DMS79 treated with DMSO at 0.1 percent for 48 hours (cell line): ENCODE measurements at regions not wholly inside any gene's neighbourhood (a gene's known extent, or its start where the extent isn't known, plus 50 kb on each side); places are given as distances from the start of the nearest gene placed in this dataset.

ENCODE experiments used
- DNase-seq: peaks from one replicate; lab custom pipeline; 2025; lab: John Stamatoyannopoulos, UW

DNA sequence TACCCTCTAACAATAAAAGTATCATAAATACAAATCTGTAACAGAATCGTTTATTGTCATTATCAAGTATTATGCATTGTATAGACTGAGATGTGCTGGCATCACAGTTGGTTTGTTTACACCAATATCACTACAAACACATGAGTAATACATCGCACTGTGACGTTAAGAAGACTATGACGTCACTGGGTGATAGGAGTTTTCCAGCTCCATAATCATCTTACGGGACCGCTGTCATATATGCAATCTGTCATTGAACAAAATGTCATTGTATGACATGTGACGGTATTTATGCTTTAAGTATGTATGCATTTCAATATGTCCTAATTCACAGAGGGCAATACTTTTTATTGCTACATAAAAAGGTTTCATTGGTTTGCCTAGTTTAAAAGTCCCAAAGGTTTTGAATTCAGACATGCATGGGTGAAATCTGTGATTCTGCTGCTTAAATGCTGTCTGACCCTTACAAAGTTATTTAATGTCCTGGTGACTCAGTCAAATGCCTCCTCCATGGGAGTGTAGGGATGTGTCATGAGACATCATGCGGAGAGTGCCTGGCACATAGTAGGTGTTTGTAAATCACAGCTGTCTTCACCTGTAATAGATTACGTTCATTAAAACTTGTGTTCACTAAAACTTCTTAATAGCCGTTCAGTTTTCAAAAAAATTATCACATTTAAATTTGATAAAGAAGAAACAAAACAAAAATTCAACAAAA, 160.7 kb upstream of the PDE10A start:
- no peak for DNase-seq

DNA sequence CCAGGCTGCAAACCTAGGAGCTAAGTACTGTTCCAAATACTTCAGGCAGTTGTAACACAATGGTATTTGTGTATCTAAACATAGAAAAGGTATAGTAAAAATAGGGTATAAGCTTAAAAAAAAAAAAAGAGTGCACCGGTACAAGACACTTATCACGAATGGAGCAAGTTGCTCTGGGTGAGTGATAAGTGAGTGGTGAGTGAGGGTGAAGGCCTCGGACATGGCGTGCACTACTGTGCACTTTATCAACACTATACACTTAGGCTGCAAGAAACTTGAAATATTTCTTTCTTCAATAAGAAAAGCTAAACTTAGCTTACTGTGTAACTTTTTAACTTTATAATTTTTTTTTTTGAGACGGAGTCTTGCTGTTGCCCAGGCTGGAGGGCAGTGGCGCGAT, 159.5 kb upstream of the PDE10A start:
- DNase-seq = no peak

- DNase-seq = no peak
Measured at GRCh38 chr6:165821754-165822153, 158.7 kb upstream of the PDE10A start.

GRCh38 chr6:165820934-165821333, 157.9 kb upstream of the PDE10A start:
- no peak for DNase-seq

- DNase-seq = no peak
Measured at GRCh38 chr6:165820407-165820806, 157.4 kb upstream of the PDE10A start.

- DNase-seq = no peak
Measured at GRCh38 chr6:165819394-165819793, 156.4 kb upstream of the PDE10A start.

DNA sequence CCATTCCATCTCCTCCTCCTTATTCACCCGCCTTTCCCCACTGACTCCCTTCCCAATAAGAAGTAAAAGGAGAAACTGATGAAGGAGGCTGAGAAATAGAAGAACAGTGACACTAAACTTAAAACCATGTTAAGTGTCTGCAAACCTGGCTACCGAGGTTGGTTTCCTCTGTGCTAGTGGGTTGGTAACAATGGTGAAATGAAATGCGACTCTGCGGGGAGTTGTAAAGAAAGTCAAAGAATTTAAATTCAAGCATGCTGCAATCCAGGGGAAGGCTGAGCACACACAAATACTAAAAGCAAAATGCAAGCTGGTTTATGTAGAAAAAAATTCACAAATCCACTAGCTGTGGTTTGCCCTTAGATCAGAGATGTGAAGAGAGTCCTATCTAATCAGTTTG, 155.2 kb upstream of the PDE10A start:
- DNase-seq = no peak

GRCh38 chr6:165817771-165818170, 154.7 kb upstream of the PDE10A start:
- no peak for DNase-seq

- DNase-seq = no peak
Measured at GRCh38 chr6:165817148-165817547, 154.1 kb upstream of the PDE10A start.

DNA sequence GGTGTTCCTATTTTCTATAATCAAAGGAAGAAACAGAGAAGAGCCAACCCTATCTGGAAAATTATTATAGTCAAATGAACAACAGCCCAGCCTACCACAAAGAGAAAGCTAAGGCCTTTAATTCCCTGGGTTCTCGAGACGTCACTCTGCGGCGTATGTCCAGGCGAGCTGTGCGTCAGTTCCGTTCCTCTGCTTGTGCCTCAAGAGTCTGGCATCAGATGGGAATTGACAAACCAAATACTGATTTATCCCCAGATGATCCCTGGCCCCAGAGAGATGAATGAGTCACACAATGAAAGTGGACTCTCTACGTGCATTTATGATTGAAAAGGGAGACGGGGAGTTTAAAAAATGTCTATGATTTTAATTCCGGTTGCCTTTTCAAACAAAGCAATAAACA, 151.6 kb upstream of the PDE10A start:
- DNase-seq = no peak

- DNase-seq = no peak
Measured at GRCh38 chr6:165811512-165811911, 148.5 kb upstream of the PDE10A start.

DNA sequence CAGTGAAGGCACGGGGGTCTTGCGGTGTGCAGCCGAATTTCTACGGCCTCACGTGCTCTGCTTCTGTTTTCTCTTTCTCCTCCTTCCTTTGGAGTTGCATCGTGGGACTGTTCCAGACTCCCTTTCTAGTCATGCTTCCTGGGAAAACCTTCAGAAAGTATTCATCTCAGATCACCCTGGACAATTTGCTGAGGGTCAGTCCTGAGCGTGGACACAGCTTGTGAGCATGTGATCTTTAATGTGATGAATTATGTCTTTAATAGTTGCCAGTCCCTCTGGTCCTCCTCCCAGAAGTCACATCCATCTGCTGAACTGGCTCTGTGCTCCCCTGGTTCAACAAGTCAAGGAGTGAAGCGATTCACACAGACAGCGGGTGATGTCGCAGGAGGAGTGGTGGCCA, 145.0 kb upstream of the PDE10A start:
- no peak for DNase-seq

DNA sequence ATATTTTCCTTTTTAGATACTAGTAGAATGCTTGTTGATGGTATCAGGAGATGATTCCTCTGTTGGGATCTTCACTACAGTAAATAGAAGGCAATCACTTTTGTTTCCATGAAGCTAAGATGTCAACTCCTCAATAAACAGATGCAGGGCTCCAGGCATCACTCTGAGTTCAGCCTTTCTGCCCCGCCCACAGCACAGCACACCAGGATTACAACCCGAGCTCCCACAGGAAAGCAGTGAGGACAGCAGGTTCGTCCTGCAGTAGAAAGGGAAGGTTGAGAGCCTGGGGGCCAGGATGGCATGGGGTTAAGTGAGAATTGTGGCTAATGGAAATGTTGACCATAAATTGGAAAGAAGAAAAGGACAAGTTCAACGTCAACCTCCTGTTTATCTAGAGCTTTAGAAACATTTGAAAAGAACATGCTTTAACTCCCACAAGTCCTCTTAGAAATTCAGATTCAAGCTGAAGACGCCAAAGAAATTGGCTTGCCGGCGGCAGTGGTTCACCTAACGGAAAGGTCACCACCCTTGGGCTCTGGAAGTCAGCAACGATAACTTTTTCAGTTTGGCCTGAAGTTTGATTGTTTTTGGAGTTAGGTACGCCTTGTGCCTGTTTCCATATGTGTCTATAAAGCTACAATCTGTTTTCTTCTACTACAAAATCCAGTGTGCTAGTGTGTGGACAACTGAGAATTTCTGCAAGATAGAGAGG, 144.4 kb upstream of the PDE10A start:
- DNase-seq = no peak

- no peak for DNase-seq
Measured at GRCh38 chr6:165806126-165806810, 143.2 kb upstream of the PDE10A start.

DNA sequence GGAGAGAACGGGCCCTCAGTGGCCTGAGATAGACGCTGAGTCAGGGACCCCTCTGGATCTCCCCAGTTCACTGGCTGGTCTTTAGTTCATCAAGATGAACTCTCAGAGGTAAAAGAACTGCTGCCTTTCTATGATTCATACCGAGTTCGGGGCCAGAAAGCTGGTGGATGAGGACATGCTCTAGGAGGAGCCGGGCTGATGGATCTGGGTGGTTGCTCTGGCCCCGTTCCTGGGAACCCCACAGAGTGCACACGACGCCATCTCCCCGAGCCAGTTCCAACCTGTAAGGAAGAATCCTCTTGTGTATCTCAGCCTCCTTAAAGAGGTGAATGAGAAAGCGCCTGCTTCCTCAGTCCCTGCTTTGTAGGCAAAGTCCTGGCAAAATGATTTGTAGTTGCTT, 142.6 kb upstream of the PDE10A start:
- no peak for DNase-seq

DNA sequence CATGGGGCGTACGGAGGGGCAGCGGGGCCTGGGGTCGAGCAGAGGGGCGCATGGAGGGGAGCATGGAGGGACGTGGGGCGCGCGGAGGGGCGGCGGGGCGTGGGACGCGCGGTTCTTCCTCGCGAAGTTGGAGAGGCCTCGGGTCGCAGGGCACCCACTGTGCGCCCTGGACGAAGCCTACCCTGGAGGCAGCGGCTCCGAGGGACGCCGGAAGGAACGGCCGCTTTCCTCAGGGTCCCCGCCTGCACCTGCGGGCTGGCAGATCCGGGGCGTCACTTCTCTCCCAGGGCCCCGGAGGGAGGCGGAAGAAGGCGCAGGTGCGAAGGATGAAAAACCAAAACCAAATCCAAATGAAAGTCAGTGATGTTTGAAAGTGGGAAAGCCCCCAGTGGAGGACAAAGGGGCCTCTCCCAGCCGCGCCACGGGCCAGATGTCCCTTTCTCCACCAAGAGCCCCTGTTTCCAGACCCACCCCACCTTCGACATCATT, 142.1 kb upstream of the PDE10A start:
- no peak for DNase-seq

- no peak for DNase-seq
Measured at GRCh38 chr6:165804331-165805066, 141.5 kb upstream of the PDE10A start.

- no peak for DNase-seq
Measured at GRCh38 chr6:165800337-165800736, 137.3 kb upstream of the PDE10A start.

- no peak for DNase-seq
Measured at GRCh38 chr6:165799391-165800153, 136.5 kb upstream of the PDE10A start.

DNA sequence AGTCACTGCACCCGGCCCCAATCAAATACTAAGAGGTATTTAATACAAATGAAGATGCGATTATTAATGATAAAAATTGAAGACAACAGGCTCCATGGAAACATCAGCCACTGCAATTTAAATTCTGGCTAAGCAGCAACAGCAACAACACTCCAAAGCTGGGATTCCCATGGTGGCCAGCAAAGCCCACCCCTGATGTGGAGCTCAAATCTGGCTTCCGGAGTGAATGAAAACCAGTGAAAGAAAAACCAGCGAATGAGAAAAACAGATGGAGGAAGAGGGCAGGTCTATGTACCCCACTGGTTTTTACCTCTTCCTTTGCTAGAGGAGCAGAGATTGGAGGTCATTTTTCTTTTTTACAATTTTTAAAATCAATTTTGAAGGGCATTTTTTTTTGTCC, 135.9 kb upstream of the PDE10A start:
- DNase-seq = no peak

- DNase-seq = no peak
Measured at GRCh38 chr6:165794179-165794601, 131.1 kb upstream of the PDE10A start.
